ENCODE measurements at regions not wholly inside any gene's neighbourhood (a gene's known extent, or its start where the extent isn't known, plus 50 kb on each side); places are given as distances from the start of the nearest gene placed in this dataset.
A peak's percentile ranks its signal among the peaks of the same experiment; 100 is the strongest.

GRCh38 chr1:181424786-181425403 lies 58.4 kb upstream of the CACNA1E start:
- peaks cover 15% of the 10 kb centered on the region for H3K4me1 Mint-ChIP-seq
- no peak overlapping the region for H3K27ac Mint-ChIP-seq (ENCODE audit: unreplicated experiment)
- H3K9me3 Mint-ChIP-seq: no peaks in the 10 kb centered on the region
- TF ChIP-seq CTCF (conservative IDR thresholded peaks at IDR 0.05): peak; percentile 99
- DNase-seq (ENCODE audit: low read depth, low spot score): peak; percentile 98
- H3K4me3 Mint-ChIP-seq: no peak overlapping the region
- H3K27me3 Mint-ChIP-seq (ENCODE audit: low read depth): peaks cover 25% of the 10 kb centered on the region
- H3K36me3 Mint-ChIP-seq (ENCODE audit: low read depth): no peaks in the 10 kb centered on the region

GRCh38 chr1:181425566-181425965 lies 57.8 kb upstream of the CACNA1E start:
- Mint-ChIP-seq H3K27me3 (ENCODE audit: low read depth) (peaks cover 25% of the 10 kb centered on the region), H3K4me1 (peaks cover 21% of the 10 kb centered on the region), H3K4me3 (no peak overlapping the region), H3K9me3 (no peaks in the 10 kb centered on the region), H3K36me3 (ENCODE audit: low read depth) (no peaks in the 10 kb centered on the region), H3K27ac (ENCODE audit: unreplicated experiment) (no peak overlapping the region)
- DNase-seq (ENCODE audit: low read depth, low spot score): no peak
- no peak for TF ChIP-seq CTCF (conservative IDR thresholded peaks at IDR 0.05)

- Mint-ChIP-seq H3K36me3 (ENCODE audit: low read depth) (no peaks in the 10 kb centered on the region), H3K4me3 (no peak overlapping the region), H3K4me1 (peaks cover 20% of the 10 kb centered on the region), H3K27me3 (ENCODE audit: low read depth) (peaks cover 22% of the 10 kb centered on the region), H3K27ac (ENCODE audit: unreplicated experiment) (no peak overlapping the region), H3K9me3 (no peaks in the 10 kb centered on the region)
- DNase-seq (ENCODE audit: low read depth, low spot score): no peak
- TF ChIP-seq CTCF (conservative IDR thresholded peaks at IDR 0.05): no peak
Observed at GRCh38 chr1:181429462-181429861, 53.9 kb upstream of the CACNA1E start.

- peaks cover 21% of the 10 kb centered on the region for H3K27me3 Mint-ChIP-seq (ENCODE audit: low read depth)
- no peak for TF ChIP-seq CTCF (conservative IDR thresholded peaks at IDR 0.05)
- H3K4me3 Mint-ChIP-seq: no peak overlapping the region
- peaks cover 14% of the 10 kb centered on the region for H3K4me1 Mint-ChIP-seq
- DNase-seq (ENCODE audit: low read depth, low spot score): no peak
- H3K36me3 Mint-ChIP-seq (ENCODE audit: low read depth): no peaks in the 10 kb centered on the region
- H3K9me3 Mint-ChIP-seq: no peaks in the 10 kb centered on the region
- peak overlapping the region; percentile 75 for H3K27ac Mint-ChIP-seq (ENCODE audit: unreplicated experiment)
Observed at GRCh38 chr1:181430015-181430885, 53.1 kb upstream of the CACNA1E start.
